ENCODE measurements at regions not wholly inside any gene's neighbourhood (a gene's known extent, or its start where the extent isn't known, plus 50 kb on each side); places are given as distances from the start of the nearest gene placed in this dataset.

DNA sequence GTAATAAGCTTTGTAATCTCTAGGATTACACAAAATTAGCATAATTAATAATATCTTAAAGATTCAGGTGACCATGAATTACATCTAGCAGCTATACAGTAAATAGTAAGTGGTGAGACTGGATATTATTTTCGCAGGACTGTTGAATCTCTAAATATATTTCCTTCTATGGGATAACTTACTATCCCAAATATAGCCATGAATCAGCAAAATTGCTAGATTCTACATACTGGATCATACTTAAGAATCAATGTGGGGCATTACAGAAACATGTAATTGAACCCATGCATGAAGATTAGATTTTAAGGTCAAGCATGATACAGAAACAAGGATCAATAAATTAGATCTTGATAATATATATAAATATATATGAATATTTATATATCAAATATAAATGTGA lies 1203.4 kb downstream of the BRINP3 start:
- intact Hi-C loops (cut with DNase I), result no loop called here
- 89 to 90% methylated on average over 1 of the region's 1 CpG for WGBS, 2 donors
- no peak for DNase-seq
- peaks cover 0 to 14% (median 4%) of the 10 kb centered on the region in 4 donors for H3K9me3 ChIP-seq
- no peaks in the 10 kb centered on the region for H3K36me3 ChIP-seq
- no peak overlapping the region for H3K4me3 ChIP-seq
- H3K4me1 ChIP-seq, result peaks cover 0 to 18% (median 8%) of the 10 kb centered on the region in 4 donors
- no peaks in the 10 kb centered on the region for H3K27me3 ChIP-seq
- TF ChIP-seq POLR2A (IDR thresholded peaks at IDR 0.05) (no peak), POLR2AphosphoS5 (IDR thresholded peaks at IDR 0.05) (no peak), EP300 (IDR thresholded peaks at IDR 0.05) (no peak), CTCF (IDR thresholded peaks at IDR 0.05) (no peak)
- no peak overlapping the region for H3K27ac ChIP-seq

DNA sequence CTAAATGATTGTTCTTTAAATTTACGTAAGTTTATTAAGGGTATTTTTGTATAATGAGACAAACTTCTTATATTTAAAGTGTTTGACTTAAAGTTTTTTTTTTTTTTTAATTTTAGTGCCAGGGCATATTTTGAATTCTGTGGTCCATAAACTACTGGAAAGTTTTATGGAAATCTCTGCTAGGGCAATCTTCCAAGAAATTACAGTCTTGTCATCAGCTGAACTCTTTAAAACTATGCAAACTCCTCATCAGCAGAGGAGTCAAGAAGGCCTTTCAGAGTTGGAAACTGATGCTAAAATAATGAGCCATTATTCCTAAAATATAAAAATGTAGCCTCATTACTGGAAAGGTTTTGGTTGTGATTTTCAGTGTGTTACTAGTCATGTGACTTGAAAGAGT lies 1201.9 kb downstream of the BRINP3 start:
- peaks cover 0 to 18% (median 8%) of the 10 kb centered on the region in 4 donors for H3K4me1 ChIP-seq
- 86 to 92% methylated on average over 1 of the region's 1 CpG for WGBS, 2 donors
- H3K36me3 ChIP-seq, result no peaks in the 10 kb centered on the region
- TF ChIP-seq EP300 (IDR thresholded peaks at IDR 0.05), result no peak
- TF ChIP-seq CTCF (IDR thresholded peaks at IDR 0.05), result no peak
- no peak for TF ChIP-seq POLR2AphosphoS5 (IDR thresholded peaks at IDR 0.05)
- no peak for TF ChIP-seq POLR2A (IDR thresholded peaks at IDR 0.05)
- no peak for DNase-seq
- H3K9me3 ChIP-seq, result no peaks in the 10 kb centered on the region
- H3K4me3 ChIP-seq, result no peak overlapping the region
- H3K27ac ChIP-seq, result no peak overlapping the region
- intact Hi-C loops (cut with DNase I), result no loop called here
- H3K27me3 ChIP-seq, result no peaks in the 10 kb centered on the region

- H3K27me3 ChIP-seq, result no peaks in the 10 kb centered on the region
- no peak for DNase-seq
- H3K36me3 ChIP-seq, result no peaks in the 10 kb centered on the region
- intact Hi-C loops (cut with DNase I), result no loop called here
- WGBS, 2 donors, result 78 to 92% methylated on average over 3 of the region's 3 CpGs
- H3K4me1 ChIP-seq, result peaks cover 0 to 6% (median 0%) of the 10 kb centered on the region in 4 donors
- H3K9me3 ChIP-seq, result no peaks in the 10 kb centered on the region
- H3K27ac ChIP-seq, result no peak overlapping the region
- H3K4me3 ChIP-seq, result no peak overlapping the region
- no peak for TF ChIP-seq CTCF (IDR thresholded peaks at IDR 0.05)
- no peak for TF ChIP-seq POLR2A (IDR thresholded peaks at IDR 0.05)
- TF ChIP-seq EP300 (IDR thresholded peaks at IDR 0.05), result no peak
- no peak for TF ChIP-seq POLR2AphosphoS5 (IDR thresholded peaks at IDR 0.05)
Observed at GRCh38 chr1:189289346-189289745, 1188.3 kb downstream of the BRINP3 start.

DNA sequence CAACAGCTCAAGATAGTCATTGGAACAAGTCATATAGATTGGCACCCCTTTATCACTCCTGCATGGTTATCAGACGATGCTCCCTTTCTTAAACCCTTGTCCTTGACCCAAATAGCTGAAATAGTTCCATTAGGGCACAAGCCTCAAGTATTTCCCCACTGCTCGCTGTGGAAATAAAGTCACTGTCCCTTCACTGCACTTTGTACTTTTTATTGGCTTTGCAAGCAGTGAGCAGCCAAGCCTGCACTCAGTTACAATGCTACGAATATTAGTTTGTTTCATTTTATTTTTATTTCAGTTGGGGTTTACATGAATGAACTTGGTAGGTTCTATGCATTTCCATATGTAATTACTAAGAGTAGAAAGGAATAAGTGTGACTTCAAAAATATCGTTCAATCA lies 1176.4 kb downstream of the BRINP3 start:
- Histone ChIP-seq H3K36me3 (no peaks in the 10 kb centered on the region), H3K4me3 (no peak overlapping the region), H3K27ac (no peak overlapping the region), H3K4me1 (no peaks in the 10 kb centered on the region), H3K27me3 (no peaks in the 10 kb centered on the region), H3K9me3 (no peaks in the 10 kb centered on the region)
- intact Hi-C loops (cut with DNase I), result no loop called here
- 38 to 59% methylated on average over 4 of the region's 4 CpGs for WGBS, 2 donors
- no peak for DNase-seq
- no peak for TF ChIP-seq EP300 (IDR thresholded peaks at IDR 0.05)
- TF ChIP-seq CTCF (IDR thresholded peaks at IDR 0.05), result no peak
- TF ChIP-seq POLR2A (IDR thresholded peaks at IDR 0.05), result no peak
- TF ChIP-seq POLR2AphosphoS5 (IDR thresholded peaks at IDR 0.05), result no peak

- Histone ChIP-seq H3K27ac (no peak overlapping the region), H3K4me1 (no peaks in the 10 kb centered on the region), H3K27me3 (no peaks in the 10 kb centered on the region), H3K4me3 (no peak overlapping the region), H3K9me3 (no peaks in the 10 kb centered on the region), H3K36me3 (no peaks in the 10 kb centered on the region)
- no peak for DNase-seq
- intact Hi-C loops (cut with DNase I), result no loop called here
- no peak for TF ChIP-seq POLR2A (IDR thresholded peaks at IDR 0.05)
- TF ChIP-seq CTCF (IDR thresholded peaks at IDR 0.05), result no peak
- TF ChIP-seq EP300 (IDR thresholded peaks at IDR 0.05), result no peak
- TF ChIP-seq POLR2AphosphoS5 (IDR thresholded peaks at IDR 0.05), result no peak
- WGBS, 2 donors, result 70 to 83% methylated on average over 2 of the region's 2 CpGs
Observed at GRCh38 chr1:189305279-189305678, 1172.4 kb downstream of the BRINP3 start.

Data from sigmoid colon (tissue), 6 donors.